BJ (cell line): ENCODE measurements at regions not wholly inside any gene's neighbourhood (a gene's known extent, or its start where the extent isn't known, plus 50 kb on each side); places are given as distances from the start of the nearest gene placed in this dataset.
"Not testable (repeated sequence)": the region's sequence is repeated elsewhere in the genome, so short reads cannot be mapped to it uniquely, and the experiment has no call there.

Experiments used
- CTCF ChIA-PET: fragments of 350-600 bp; formaldehyde crosslinking; extraction: SDS; loops from one replicate; lab custom pipeline; 2021; ENCODE audit warnings: antibody characterized with exemption, inconsistent platforms; lab: Yijun Ruan, JAX
- POLR2A ChIA-PET: fragments of 300-600 bp; sonication (Branson Sonifier 250); formaldehyde crosslinking; extraction: SDS; loops from one replicate; lab custom pipeline; 2021; ENCODE audit warnings: antibody characterized with exemption; lab: Charles Lee
- DNase-seq: peaks from one replicate; pipeline ENCODE4 v3.0.0-alpha.2; 2011; ENCODE audit warnings: low read depth
- H3K27me3 ChIP-seq: 2 replicates; pipeline ENCODE4 v1.6.0; 2011; ENCODE audit warnings: low read length; ENCODE audit not compliant: control insufficient read depth, insufficient read depth
- H3K36me3 ChIP-seq: 2 replicates; pipeline ENCODE4 v1.5.1; 2011; ENCODE audit warnings: low read length; ENCODE audit not compliant: control insufficient read depth, insufficient read depth
- H3K4me3 ChIP-seq: 2 replicates; pipeline ENCODE4 v1.5.1; 2011; ENCODE audit warnings: low read depth, mild to moderate bottlenecking, control low read depth, low read length
- TF ChIP-seq, protein P1 (sequence below): IDR thresholded peaks from 2 replicates; pipeline ENCODE4 v1.5.1; 2011; ENCODE audit warnings: low read depth, mild to moderate bottlenecking, control low read depth, inconsistent platforms, low read length, moderate library complexity; ENCODE audit not compliant: insufficient read depth

DNA sequence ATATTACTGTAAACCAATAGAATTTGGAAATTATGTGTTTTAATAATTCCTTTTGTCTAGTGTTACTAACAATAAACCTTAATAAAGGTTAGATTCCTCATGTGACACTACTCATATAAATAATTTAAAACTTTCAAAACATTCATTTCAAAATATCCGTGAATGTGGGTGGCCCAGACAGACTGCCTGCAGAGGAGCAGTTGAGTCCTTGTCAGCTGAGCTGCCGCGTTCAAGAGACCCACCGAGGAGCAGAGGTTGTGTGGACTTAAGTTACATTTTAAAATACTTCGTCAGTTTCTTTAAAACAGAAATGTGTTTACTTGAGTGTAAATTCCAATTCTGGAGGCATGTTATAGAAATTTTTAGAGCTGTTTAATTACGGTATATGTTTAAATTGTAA, 64.2 kb upstream of the HGFAC start:
- CTCF ChIA-PET: interaction anchor here (0.9 kb wide), 1 partner anchor 31 kb away, joined by 3 read pairs; no protein-coding TSS in a partner anchor
- Histone ChIP-seq H3K4me3 (no peak overlapping the region), H3K36me3 (no peaks in the 10 kb centered on the region; the same call in 1 of the 2 replicates), H3K27me3 (no peaks in the 10 kb centered on the region)
- POLR2A ChIA-PET: no interaction called here
- TF ChIP-seq, protein P1, sequence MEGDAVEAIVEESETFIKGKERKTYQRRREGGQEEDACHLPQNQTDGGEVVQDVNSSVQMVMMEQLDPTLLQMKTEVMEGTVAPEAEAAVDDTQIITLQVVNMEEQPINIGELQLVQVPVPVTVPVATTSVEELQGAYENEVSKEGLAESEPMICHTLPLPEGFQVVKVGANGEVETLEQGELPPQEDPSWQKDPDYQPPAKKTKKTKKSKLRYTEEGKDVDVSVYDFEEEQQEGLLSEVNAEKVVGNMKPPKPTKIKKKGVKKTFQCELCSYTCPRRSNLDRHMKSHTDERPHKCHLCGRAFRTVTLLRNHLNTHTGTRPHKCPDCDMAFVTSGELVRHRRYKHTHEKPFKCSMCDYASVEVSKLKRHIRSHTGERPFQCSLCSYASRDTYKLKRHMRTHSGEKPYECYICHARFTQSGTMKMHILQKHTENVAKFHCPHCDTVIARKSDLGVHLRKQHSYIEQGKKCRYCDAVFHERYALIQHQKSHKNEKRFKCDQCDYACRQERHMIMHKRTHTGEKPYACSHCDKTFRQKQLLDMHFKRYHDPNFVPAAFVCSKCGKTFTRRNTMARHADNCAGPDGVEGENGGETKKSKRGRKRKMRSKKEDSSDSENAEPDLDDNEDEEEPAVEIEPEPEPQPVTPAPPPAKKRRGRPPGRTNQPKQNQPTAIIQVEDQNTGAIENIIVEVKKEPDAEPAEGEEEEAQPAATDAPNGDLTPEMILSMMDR: no peak
- DNase-seq: no peak

GRCh38 chr4:3380336-3380735, 61.4 kb upstream of the HGFAC start:
- POLR2A ChIA-PET, H3K36me3 ChIP-seq, H3K27me3 ChIP-seq, DNase-seq, H3K4me3 ChIP-seq: not testable (repeated sequence)
- CTCF ChIA-PET: interaction anchor here (1.3 kb wide), 1 partner anchor 9 kb away, joined by 4 read pairs; no protein-coding TSS in a partner anchor

- POLR2A ChIA-PET, H3K4me3 ChIP-seq, CTCF ChIA-PET, H3K27me3 ChIP-seq, DNase-seq, H3K36me3 ChIP-seq: not testable (repeated sequence)
Measured at GRCh38 chr4:3381208-3381607, 60.6 kb upstream of the HGFAC start.

GRCh38 chr4:3382251-3382650, 59.5 kb upstream of the HGFAC start:
- no peaks in the 10 kb centered on the region for H3K27me3 ChIP-seq
- CTCF ChIA-PET: no interaction called here
- TF ChIP-seq, protein P1: no peak
- H3K36me3 ChIP-seq: no peaks in the 10 kb centered on the region; the same call in 1 of the 2 replicates
- no peak for DNase-seq
- H3K4me3 ChIP-seq: no peak overlapping the region
- POLR2A ChIA-PET: no interaction called here

GRCh38 chr4:3384391-3384770, 57.4 kb upstream of the HGFAC start:
- POLR2A ChIA-PET: no interaction called here
- CTCF ChIA-PET: interaction anchor here (0.5 kb wide), 1 partner anchor 51 kb away, joined by 3 read pairs; no protein-coding TSS in a partner anchor
- DNase-seq: no peak

DNA sequence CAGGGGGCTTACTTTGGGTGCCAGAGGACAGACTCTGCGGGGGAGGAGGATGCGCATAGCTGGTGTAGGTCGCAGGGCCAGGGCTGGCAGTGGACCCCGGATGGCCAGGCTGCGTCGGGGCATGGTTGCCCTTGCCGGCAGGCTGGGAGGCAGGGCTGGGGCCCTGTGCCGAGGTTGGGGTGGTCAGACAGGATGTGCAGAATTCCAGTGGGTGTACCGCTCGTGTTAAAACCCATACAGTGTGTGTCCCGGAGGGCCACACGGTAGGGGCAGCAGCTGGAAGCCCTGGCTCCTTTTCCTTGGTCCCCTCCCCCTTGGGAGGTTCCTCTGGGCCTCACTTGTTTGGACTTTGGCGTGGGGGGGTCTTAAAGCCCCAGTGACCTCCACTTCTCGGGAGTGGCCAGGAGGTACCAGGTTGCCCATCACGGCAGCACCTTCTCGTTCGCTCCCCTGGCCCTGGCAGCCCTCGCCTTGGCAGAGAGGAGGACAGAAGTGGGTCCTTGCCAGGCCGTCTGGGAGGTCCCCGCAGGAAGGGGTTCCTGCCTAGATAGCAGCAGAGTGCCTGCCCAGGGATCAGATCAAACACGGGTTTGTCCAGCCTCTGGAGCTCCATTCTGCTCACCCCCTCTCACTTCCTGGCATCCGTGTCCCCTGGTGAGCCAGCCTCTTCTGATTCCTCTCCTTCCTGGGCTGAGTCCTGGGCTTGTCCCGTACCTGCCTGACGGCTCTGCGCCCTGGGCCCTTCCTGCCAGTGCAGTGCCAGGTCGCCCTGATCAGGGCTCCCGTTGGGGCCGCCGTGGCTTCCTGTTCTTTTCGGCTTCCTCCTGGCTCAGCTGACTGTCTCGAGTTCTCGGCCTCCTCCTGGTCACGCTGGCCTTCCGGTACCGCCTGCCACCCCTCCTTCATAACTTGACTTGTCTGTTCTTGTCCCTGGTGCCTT, 56.7 kb upstream of the HGFAC start:
- CTCF ChIA-PET: no interaction called here
- no peak overlapping the region for H3K4me3 ChIP-seq
- no peaks in the 10 kb centered on the region for H3K27me3 ChIP-seq
- no peaks in the 10 kb centered on the region; the same call in 1 of the 2 replicates for H3K36me3 ChIP-seq
- POLR2A ChIA-PET: no interaction called here
- no peak for DNase-seq
- TF ChIP-seq, protein P1: no peak

More at GRCh38 chr4:3384391-3384770, 57.4 kb upstream of the HGFAC start:
- no peaks in the 10 kb centered on the region; the same call in 1 of the 2 replicates for H3K36me3 ChIP-seq
- H3K4me3 ChIP-seq: no peak overlapping the region
- TF ChIP-seq, protein P1: no peak
- H3K27me3 ChIP-seq: no peaks in the 10 kb centered on the region
